Colonic mucosa (tissue), 4 donors: ENCODE measurements at regions not wholly inside any gene's neighbourhood (a gene's known extent, or its start where the extent isn't known, plus 50 kb on each side); places are given as distances from the start of the nearest gene placed in this dataset.
A peak's percentile ranks its signal among the peaks of the same experiment; 100 is the strongest.

ENCODE experiments used
- DNase-seq: peaks from one replicate; pipeline ENCODE4 v3.0.0-alpha.2; 2020
- H3K27ac ChIP-seq: fragments of 200-600 bp; one replicate; pipeline ENCODE4 v1.8.0; 2021
- H3K27me3 ChIP-seq: fragments of 200-600 bp; one replicate; pipeline ENCODE4 v1.8.0; 2021
- H3K36me3 ChIP-seq: fragments of 200-600 bp; one replicate; pipeline ENCODE4 v1.8.0; 2021
- H3K4me1 ChIP-seq: fragments of 200-600 bp; one replicate; pipeline ENCODE4 v1.8.0; 2021; ENCODE audit warnings: mild to moderate bottlenecking
- H3K4me3 ChIP-seq: fragments of 200-600 bp; one replicate; pipeline ENCODE4 v1.8.0; 2021
- H3K9ac ChIP-seq, 2 donors: one replicate each; pipeline ENCODE4 v1.7.0; 2013; ENCODE audit warnings: control low read depth in 2 of 2, low read depth in 2 of 2, low read length in 2 of 2
- H3K9me3 ChIP-seq: fragments of 200-600 bp; one replicate; pipeline ENCODE4 v1.8.0; 2021
- CTCF ChIP-seq: fragments of 200-600 bp; IDR thresholded peaks from one replicate; pipeline ENCODE4 v1.8.0; 2022; ENCODE audit warnings: antibody characterized with exemption, mild to moderate bottlenecking
- intact Hi-C: fragments of 100-400 bp; cut with DNase I; formaldehyde crosslinking; loops from one replicate; pipeline ENCODE4 v1.14.1; 2022
- donor health status: healthy.
- donor health status: DM: no; HTN: no; CAD: no.
- donor health status: DM: no; HTN: no; CAD: no.

- TF ChIP-seq CTCF: no peak
- no peak overlapping the region for H3K27ac ChIP-seq
- no peak overlapping the region for H3K9ac ChIP-seq
- H3K4me3 ChIP-seq: no peak overlapping the region
- H3K36me3 ChIP-seq: no peaks in the 10 kb centered on the region
- intact Hi-C loops: no loop called here
- no peaks in the 10 kb centered on the region for H3K4me1 ChIP-seq
- no peaks in the 10 kb centered on the region for H3K27me3 ChIP-seq
- no peaks in the 10 kb centered on the region for H3K9me3 ChIP-seq
- DNase-seq: no peak
Observed at GRCh38 chr5:8694545-8694944, 825.6 kb downstream of the MTRR start.

GRCh38 chr5:8695902-8696845 lies 827.2 kb downstream of the MTRR start:
- no peak overlapping the region for H3K9ac ChIP-seq
- H3K27ac ChIP-seq: no peak overlapping the region
- H3K4me3 ChIP-seq: no peak overlapping the region
- intact Hi-C loops: no loop called here
- H3K27me3 ChIP-seq: no peaks in the 10 kb centered on the region
- H3K4me1 ChIP-seq: no peaks in the 10 kb centered on the region
- no peaks in the 10 kb centered on the region for H3K36me3 ChIP-seq
- DNase-seq: no peak
- TF ChIP-seq CTCF: no peak
- no peaks in the 10 kb centered on the region for H3K9me3 ChIP-seq

- H3K9ac ChIP-seq: no peak overlapping the region
- H3K27ac ChIP-seq: peak overlapping the region; percentile 32
- TF ChIP-seq CTCF: no peak
- intact Hi-C loops: no loop called here
- no peaks in the 10 kb centered on the region for H3K27me3 ChIP-seq
- no peak overlapping the region for H3K4me3 ChIP-seq
- DNase-seq: no peak
- no peaks in the 10 kb centered on the region for H3K4me1 ChIP-seq
- no peaks in the 10 kb centered on the region for H3K9me3 ChIP-seq
- H3K36me3 ChIP-seq: no peaks in the 10 kb centered on the region
Observed at GRCh38 chr5:8700222-8700621, 831.3 kb downstream of the MTRR start.

GRCh38 chr5:8700671-8701070 lies 831.7 kb downstream of the MTRR start:
- no peaks in the 10 kb centered on the region for H3K9me3 ChIP-seq
- no peak for DNase-seq
- intact Hi-C loops: no loop called here
- H3K36me3 ChIP-seq: no peaks in the 10 kb centered on the region
- TF ChIP-seq CTCF: no peak
- peak overlapping the region; percentile 32 for H3K27ac ChIP-seq
- H3K27me3 ChIP-seq: no peaks in the 10 kb centered on the region
- no peak overlapping the region for H3K9ac ChIP-seq
- no peaks in the 10 kb centered on the region for H3K4me1 ChIP-seq
- no peak overlapping the region for H3K4me3 ChIP-seq

GRCh38 chr5:8701251-8701650 lies 832.3 kb downstream of the MTRR start:
- Histone ChIP-seq H3K27me3 (no peaks in the 10 kb centered on the region), H3K4me3 (no peak overlapping the region)

More at GRCh38 chr5:8701251-8701650, 832.3 kb downstream of the MTRR start:
- intact Hi-C loops: no loop called here
- Histone ChIP-seq H3K27ac (no peak overlapping the region), H3K4me1 (no peaks in the 10 kb centered on the region), H3K9me3 (no peaks in the 10 kb centered on the region), H3K36me3 (no peaks in the 10 kb centered on the region), H3K9ac (no peak overlapping the region)
- DNase-seq: no peak
- no peak for TF ChIP-seq CTCF
